ENCODE measurements at regions not wholly inside any gene's neighbourhood (a gene's known extent, or its start where the extent isn't known, plus 50 kb on each side); places are given as distances from the start of the nearest gene placed in this dataset.
A peak's percentile ranks its signal among the peaks of the same experiment; 100 is the strongest.

- DNase-seq (ENCODE audit: low read depth): no peak
- in situ Hi-C loops (cut with HindIII; ENCODE audit: low sequenced_read_pairs): no loop called here
- H3K4me3 ChIP-seq (ENCODE audit: low read depth, low read length): no peak overlapping the region
- peak; percentile 32 for TF ChIP-seq CTCF (IDR thresholded peaks at IDR 0.05; ENCODE audit: low read depth, low read length, missing control alignments)
These were observed 160.7 kb downstream of the LEPR start for GRCh38 chr1:65581119-65581518.

GRCh38 chr1:65584399-65584798, 163.9 kb downstream of the LEPR start:
- DNase-seq (ENCODE audit: low read depth): no peak
- TF ChIP-seq CTCF (IDR thresholded peaks at IDR 0.05; ENCODE audit: low read depth, low read length, missing control alignments): no peak
- H3K4me3 ChIP-seq (ENCODE audit: low read depth, low read length): no peak overlapping the region
- in situ Hi-C loops (cut with HindIII; ENCODE audit: low sequenced_read_pairs): no loop called here

GRCh38 chr1:65590279-65590678, 169.8 kb downstream of the LEPR start:
- no peak for DNase-seq (ENCODE audit: low read depth)
- TF ChIP-seq CTCF (IDR thresholded peaks at IDR 0.05; ENCODE audit: low read depth, low read length, missing control alignments): no peak
- in situ Hi-C loops (cut with HindIII; ENCODE audit: low sequenced_read_pairs): loop anchor here (5.0 kb wide), 1 partner anchor 77 kb away; no protein-coding TSS in a partner anchor
- no peak overlapping the region for H3K4me3 ChIP-seq (ENCODE audit: low read depth, low read length)

GRCh38 chr1:65593516-65593915, 173.0 kb downstream of the LEPR start:
- in situ Hi-C loops (cut with HindIII; ENCODE audit: low sequenced_read_pairs): loop anchor here (5.0 kb wide), 1 partner anchor 74 kb away; no protein-coding TSS in a partner anchor
- DNase-seq (ENCODE audit: low read depth): no peak
- no peak for TF ChIP-seq CTCF (IDR thresholded peaks at IDR 0.05; ENCODE audit: low read depth, low read length, missing control alignments)
- H3K4me3 ChIP-seq (ENCODE audit: low read depth, low read length): no peak overlapping the region

GRCh38 chr1:65595724-65596123, 175.3 kb downstream of the LEPR start:
- DNase-seq (ENCODE audit: low read depth): no peak
- in situ Hi-C loops (cut with HindIII; ENCODE audit: low sequenced_read_pairs): loop anchor here (5.0 kb wide), 1 partner anchor 78 kb away; no protein-coding TSS in a partner anchor
- H3K4me3 ChIP-seq (ENCODE audit: low read depth, low read length): no peak overlapping the region
- TF ChIP-seq CTCF (IDR thresholded peaks at IDR 0.05; ENCODE audit: low read depth, low read length, missing control alignments): no peak

GRCh38 chr1:65596768-65597167, 176.3 kb downstream of the LEPR start:
- TF ChIP-seq CTCF (IDR thresholded peaks at IDR 0.05; ENCODE audit: low read depth, low read length, missing control alignments): no peak
- DNase-seq (ENCODE audit: low read depth): no peak
- no peak overlapping the region for H3K4me3 ChIP-seq (ENCODE audit: low read depth, low read length)
- in situ Hi-C loops (cut with HindIII; ENCODE audit: low sequenced_read_pairs): loop anchor here (5.0 kb wide), 1 partner anchor 79 kb away; no protein-coding TSS in a partner anchor

GRCh38 chr1:65605621-65606020, 185.2 kb downstream of the LEPR start:
- DNase-seq (ENCODE audit: low read depth): no peak
- in situ Hi-C loops (cut with HindIII; ENCODE audit: low sequenced_read_pairs): no loop called here
- no peak for TF ChIP-seq CTCF (IDR thresholded peaks at IDR 0.05; ENCODE audit: low read depth, low read length, missing control alignments)
- no peak overlapping the region for H3K4me3 ChIP-seq (ENCODE audit: low read depth, low read length)

Data from astrocyte of the cerebellum (primary cell).